ENCODE measurements at regions not wholly inside any gene's neighbourhood (a gene's known extent, or its start where the extent isn't known, plus 50 kb on each side); places are given as distances from the start of the nearest gene placed in this dataset.
A peak's percentile ranks its signal among the peaks of the same experiment; 100 is the strongest.

GRCh38 chr6:6843777-6844176, 255.3 kb downstream of the LY86 start:
- DNase-seq, result no peak

GRCh38 chr6:6844530-6844929, 256.0 kb downstream of the LY86 start:
- no peak for DNase-seq

- DNase-seq, result no peak
Observed at GRCh38 chr6:6845603-6846002, 257.1 kb downstream of the LY86 start.

GRCh38 chr6:6847591-6847990, 259.1 kb downstream of the LY86 start:
- no peak for DNase-seq

DNA sequence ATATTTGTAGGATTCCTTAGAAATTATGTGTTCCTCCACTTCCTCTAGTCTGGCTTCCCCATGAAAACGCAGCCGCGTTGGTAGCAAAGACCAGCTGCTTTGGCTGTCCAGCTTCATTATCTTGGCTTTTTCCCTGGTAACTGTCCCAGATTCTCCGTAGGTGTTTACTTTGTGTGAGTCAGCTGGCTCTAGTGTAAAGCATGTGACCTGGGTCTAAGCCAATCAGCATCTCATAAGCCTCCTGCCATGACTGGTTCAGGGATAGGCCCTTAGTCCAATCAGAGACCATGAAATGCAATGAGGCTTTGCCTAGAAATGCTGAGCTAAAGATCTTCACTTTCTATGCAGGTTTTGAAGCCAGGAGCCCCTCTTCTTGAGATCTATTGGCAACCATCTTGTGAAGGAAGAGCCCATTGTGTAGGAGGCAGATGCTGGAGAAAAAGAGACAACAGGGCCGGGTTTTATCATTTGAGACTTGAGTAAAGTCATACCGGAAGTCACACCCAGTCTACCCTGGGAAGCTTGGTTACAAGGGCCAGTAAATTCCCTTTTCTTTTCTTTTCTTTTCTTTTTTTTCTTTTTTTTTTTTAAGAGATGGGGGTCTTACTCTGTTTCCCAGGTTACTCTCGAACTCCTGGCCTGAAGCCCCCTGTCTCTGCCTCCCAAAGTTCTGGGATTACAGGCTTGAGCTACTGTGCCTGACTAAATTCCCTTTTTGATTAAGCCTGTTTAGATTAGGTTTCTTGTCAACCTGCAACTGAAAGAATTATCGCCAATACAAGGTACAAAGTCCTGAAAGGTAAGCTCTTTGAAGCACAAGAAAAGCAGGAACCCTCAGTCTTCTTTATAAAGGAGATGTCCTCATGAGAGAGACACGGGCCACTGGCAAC, 256.5 kb upstream of the RREB1 start:
- DNase-seq, result no peak

DNA sequence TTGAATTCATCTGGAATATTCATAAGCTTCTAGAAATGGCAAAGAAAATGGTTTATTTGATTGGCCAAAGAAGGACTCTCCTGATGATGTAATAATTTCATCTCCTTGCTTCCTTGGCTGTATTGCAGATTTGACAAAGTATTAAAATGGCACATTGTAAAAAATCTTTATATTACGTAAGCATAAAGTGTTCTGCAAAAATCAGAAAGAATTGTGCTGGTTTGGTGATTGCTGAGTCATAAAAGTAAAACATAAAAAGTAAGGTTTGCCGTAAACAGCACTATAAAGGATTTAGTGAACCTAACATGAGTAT, 255.9 kb upstream of the RREB1 start:
- DNase-seq, result no peak

DNA sequence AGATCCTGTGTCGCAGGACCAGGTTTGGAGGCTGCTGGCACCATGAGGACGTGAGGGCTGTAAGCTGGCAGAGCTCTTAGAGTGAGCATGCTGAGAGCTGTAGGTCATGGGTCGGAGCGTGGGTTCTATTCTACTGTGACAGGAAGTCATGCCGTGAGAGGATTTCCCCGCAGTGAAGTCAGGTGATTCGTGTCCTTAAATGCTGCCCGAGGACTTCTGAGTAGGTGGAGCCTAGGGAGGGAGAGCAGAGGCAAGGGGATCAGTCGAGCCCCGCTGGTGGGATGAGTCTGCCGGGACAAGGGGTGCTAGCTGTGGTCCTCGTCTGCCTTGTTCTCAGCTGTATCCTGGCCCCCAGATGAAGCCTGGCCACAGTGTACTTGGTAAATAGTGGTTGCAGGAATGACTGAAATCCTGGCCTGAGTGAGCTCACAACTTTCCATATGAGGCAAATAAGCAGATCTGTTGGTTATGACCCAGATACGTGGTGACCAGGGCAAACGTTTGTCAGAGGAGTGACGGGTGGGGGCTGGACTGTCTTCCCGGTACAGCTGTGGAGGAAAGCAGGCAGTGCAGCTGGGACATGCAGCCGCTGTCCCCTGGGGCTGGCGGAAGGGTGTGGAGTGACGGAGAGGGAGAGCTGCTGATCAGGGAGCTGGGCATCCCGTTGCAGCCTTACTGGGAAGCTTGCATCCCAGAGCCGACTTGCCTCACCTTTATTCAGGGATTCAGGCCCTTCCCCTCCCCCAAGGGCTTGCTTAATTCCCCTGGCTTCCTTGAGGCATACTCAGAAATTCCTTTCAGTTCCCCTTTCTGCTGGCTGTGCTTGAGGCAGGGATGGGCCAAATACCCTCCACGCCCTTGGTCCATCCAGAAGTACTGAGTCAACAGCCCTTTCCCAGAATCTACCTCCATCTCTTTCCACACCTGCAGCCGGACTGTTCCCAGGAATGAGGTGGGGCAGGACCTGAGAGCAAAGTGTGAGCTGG, 250.9 kb upstream of the RREB1 start:
- DNase-seq, result peak; percentile 75

GRCh38 chr6:6857528-6857927, 250.2 kb upstream of the RREB1 start:
- DNase-seq, result no peak

GRCh38 chr6:6858533-6858982, 249.2 kb upstream of the RREB1 start:
- DNase-seq, result no peak

- DNase-seq, result no peak
Observed at GRCh38 chr6:6859105-6859504, 248.7 kb upstream of the RREB1 start.

GRCh38 chr6:6859722-6860121, 248.0 kb upstream of the RREB1 start:
- no peak for DNase-seq

GRCh38 chr6:6860863-6861262, 246.9 kb upstream of the RREB1 start:
- no peak for DNase-seq

DNA sequence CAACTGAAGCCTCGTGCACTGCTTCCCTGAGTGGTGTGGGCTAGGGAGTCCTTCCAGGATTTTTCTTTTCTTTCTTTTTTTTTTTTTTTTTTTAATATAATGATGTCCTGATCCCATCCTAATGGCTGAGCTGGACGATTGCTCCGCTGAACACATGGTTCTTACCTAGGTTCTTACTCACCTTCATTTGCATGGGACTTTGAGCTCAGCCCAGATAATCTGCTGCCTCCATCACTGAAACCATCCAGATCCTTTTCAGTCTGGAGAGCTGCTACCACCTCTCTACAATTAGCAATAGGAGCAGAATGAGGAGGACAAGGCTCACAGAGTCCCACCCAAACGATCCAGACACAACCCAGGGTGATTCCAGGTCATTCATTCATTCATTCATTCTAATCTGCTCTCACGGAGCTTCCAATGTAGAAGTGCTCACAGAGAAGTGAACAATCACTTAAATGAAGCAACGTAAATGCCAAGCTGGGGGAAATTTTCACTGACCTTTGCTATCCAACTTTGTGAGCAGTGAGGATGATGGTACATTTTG, 246.3 kb upstream of the RREB1 start:
- DNase-seq, result no peak

GRCh38 chr6:6861995-6862394, 245.8 kb upstream of the RREB1 start:
- DNase-seq, result no peak

DNA sequence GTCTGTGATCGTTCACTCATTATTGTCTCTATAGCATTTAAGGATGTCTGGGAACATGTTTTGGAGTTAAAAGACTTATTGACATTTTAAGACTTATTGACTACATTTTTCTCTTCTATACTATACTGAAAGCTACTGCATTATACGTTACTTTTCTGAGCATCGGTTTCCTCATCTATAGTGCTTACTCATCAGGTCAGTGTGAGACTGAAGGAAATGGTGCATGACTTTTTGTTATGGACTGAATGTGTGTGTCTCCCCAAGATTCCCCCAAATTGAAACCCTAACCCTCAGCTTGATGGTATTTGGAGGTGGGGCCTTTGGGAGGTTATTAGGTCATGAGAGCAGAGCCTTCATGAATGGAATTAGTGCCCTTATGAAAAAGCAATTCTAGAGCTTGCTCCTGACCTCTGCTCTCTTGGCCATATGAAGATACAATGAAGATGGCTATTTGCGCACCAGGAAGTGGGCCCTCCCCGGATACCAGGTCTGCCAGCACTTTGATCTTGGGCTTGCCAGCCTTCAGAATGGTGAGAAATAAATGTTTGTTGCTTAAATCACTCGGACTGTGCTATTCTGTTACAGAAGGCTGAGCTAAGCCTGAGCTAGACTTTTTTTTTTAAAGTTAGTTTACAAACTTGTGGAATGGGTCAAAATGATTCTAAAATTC, 243.7 kb upstream of the RREB1 start:
- DNase-seq, result no peak

- DNase-seq, result no peak
Observed at GRCh38 chr6:6865611-6866010, 242.2 kb upstream of the RREB1 start.

- no peak for DNase-seq
Observed at GRCh38 chr6:6866656-6867403, 240.9 kb upstream of the RREB1 start.

DNA sequence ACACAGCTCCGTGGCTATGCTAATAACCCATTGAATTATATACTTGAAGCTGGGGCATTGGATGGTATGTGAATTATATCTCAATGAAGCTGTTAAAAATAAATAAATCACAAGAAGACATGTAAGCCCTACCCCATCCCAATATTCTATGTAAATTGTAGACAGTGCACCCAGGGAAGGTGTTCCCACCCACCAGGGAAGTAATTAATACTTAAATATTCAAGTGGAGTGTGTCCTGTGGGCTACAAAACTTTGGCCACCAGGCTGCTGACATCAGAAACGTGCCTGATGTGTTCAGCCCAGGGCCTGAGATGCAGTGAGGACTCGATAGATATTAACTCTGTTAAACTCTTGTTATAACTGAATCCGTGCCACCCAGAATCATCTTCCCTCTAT, 240.4 kb upstream of the RREB1 start:
- no peak for DNase-seq

DNA sequence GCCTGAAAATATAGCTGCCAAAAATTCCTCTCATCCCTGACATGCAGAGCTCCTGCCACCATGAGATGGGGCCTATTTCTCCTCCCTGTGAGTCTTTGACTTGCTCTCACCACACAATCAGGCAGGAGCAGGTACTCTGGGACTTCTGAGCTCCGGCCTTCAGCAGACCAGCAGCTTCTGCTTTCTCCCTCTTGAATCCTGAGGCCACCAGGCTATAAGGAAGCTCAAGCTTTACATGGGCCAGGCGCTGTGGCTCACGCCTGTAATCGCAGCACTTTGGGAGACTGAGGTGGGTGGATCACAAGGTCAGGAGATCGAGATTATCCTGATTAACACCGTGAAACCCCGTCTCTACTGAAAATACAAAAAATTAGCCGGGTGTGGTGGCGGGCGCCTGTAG, 238.7 kb upstream of the RREB1 start:
- DNase-seq, result no peak

DNA sequence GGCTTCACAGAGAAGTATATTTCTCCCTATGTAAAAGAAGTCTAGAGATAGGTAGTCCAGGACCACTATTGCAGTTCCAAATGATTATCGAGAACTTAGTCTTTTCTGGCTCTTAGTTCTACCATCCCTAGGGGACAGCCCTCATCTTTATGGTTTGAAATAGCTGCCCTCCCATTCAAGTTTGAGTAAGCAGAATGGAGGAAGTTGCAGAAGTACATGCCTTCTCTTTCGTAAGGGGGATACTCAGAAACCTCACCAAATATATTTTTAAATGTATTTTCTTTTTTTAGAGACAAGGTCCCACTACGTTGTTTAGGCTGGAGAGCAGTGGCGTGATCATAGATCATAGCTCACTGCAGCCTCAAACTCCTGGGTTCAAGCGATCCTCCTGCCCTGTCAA, 236.8 kb upstream of the RREB1 start:
- no peak for DNase-seq

GRCh38 chr6:6872459-6873344, 235.1 kb upstream of the RREB1 start:
- no peak for DNase-seq

Data from activated CD8-positive, alpha-beta memory T cell treated with anti-CD3 and anti-CD28 coated beads for 24 hours (primary cell).